GM13977 (cell line): ENCODE measurements at regions not wholly inside any gene's neighbourhood (a gene's known extent, or its start where the extent isn't known, plus 50 kb on each side); places are given as distances from the start of the nearest gene placed in this dataset.

Experiments
- DNase-seq: peaks from one replicate; pipeline ENCODE4 v3.0.0; 2012; ENCODE audit warnings: low spot score
- CTCF ChIP-seq: IDR thresholded peaks from 2 replicates; pipeline ENCODE4 v1.5.1; 2012; ENCODE audit warnings: mild to moderate bottlenecking, control low read depth; ENCODE audit not compliant: insufficient read depth; ENCODE audit errors: extremely low read depth, missing control alignments
- in situ Hi-C: fragments of 300-500 bp; cut with MboI; formaldehyde crosslinking; loops from one replicate; pipeline ENCODE4 v1.12.0; 2022; ENCODE audit warnings: low sequenced_read_pairs, low pct_unique_long_range_greater_than_20kb, mixed read lengths, inconsistent platforms; ENCODE audit not compliant: unreplicated experiment

- no peak for TF ChIP-seq CTCF
- no peak for DNase-seq
- in situ Hi-C loops: no loop called here
Observed at GRCh38 chr7:12984117-12984516, 296.7 kb downstream of the ARL4A start.

GRCh38 chr7:12985228-12985627, 297.8 kb downstream of the ARL4A start:
- in situ Hi-C loops: no loop called here
- TF ChIP-seq CTCF: no peak
- no peak for DNase-seq

- TF ChIP-seq CTCF: no peak
- in situ Hi-C loops: no loop called here
- no peak for DNase-seq
Observed at GRCh38 chr7:12985752-12986151, 298.3 kb downstream of the ARL4A start.

- in situ Hi-C loops: no loop called here
- TF ChIP-seq CTCF: no peak
- DNase-seq: no peak
Observed at GRCh38 chr7:12987238-12987637, 299.8 kb downstream of the ARL4A start.

- no peak for DNase-seq
- TF ChIP-seq CTCF: no peak
- in situ Hi-C loops: no loop called here
Observed at GRCh38 chr7:12990440-12990839, 303.0 kb downstream of the ARL4A start.

GRCh38 chr7:12993025-12993424, 305.6 kb downstream of the ARL4A start:
- in situ Hi-C loops: no loop called here
- TF ChIP-seq CTCF: no peak
- DNase-seq: no peak

GRCh38 chr7:12995912-12996469, 308.6 kb downstream of the ARL4A start:
- in situ Hi-C loops: no loop called here
- no peak for DNase-seq
- TF ChIP-seq CTCF: no peak
